Keratinocyte (primary cell): ENCODE measurements at regions not wholly inside any gene's neighbourhood (a gene's known extent, or its start where the extent isn't known, plus 50 kb on each side); places are given as distances from the start of the nearest gene placed in this dataset.
"Not testable (repeated sequence)": the region's sequence is repeated elsewhere in the genome, so short reads cannot be mapped to it uniquely, and the experiment has no call there.

Experiments used
- DNase-seq: peaks from one replicate; pipeline ENCODE4 v3.0.0-alpha.2; 2011; ENCODE audit warnings: low read depth, missing footprints, low spot score
- FAIRE-seq: peaks from 2 replicates; lab custom pipeline; 2011; peaks lifted over from hg19 to GRCh38; lab: Jason Lieb, UNC
- H2AFZ ChIP-seq: 2 replicates; pipeline ENCODE4 v1.6.0; 2012; ENCODE audit warnings: low read length, control low read depth, inconsistent platforms; ENCODE audit not compliant: control insufficient read depth
- H3K27ac ChIP-seq: 2 replicates; pipeline ENCODE4 v1.5.1; 2011; ENCODE audit warnings: low read length; ENCODE audit not compliant: control insufficient read depth, insufficient read depth
- H3K27me3 ChIP-seq: 3 replicates; pipeline ENCODE4 v1.6.0; 2011; ENCODE audit warnings: low read length; ENCODE audit not compliant: control insufficient read depth, insufficient read depth; ENCODE audit errors: extremely low read depth
- H3K36me3 ChIP-seq, 2 experiments: 2 replicates in 1 of 2; 3 replicates in 1 of 2; pipeline ENCODE4 v1.5.1; 2011; ENCODE audit warnings: low read length in 2 of 2, mild to moderate bottlenecking in 1 of 2; ENCODE audit not compliant: control insufficient read depth in 2 of 2, insufficient read depth in 2 of 2; ENCODE audit errors: extremely low read depth in 1 of 2
- H3K4me1 ChIP-seq: 3 replicates; pipeline ENCODE4 v1.5.1; 2011; ENCODE audit warnings: low read length; ENCODE audit not compliant: control insufficient read depth, insufficient read depth; ENCODE audit errors: extremely low read depth
- H3K4me2 ChIP-seq: 3 replicates; pipeline ENCODE4 v1.6.0; 2011; ENCODE audit warnings: low read depth, low read length; ENCODE audit not compliant: control insufficient read depth, insufficient read depth; ENCODE audit errors: extremely low read depth
- H3K4me3 ChIP-seq, 3 experiments: fragments of 200-600 bp in 1 of 3; sonication (generic) in 1 of 3; 2 replicates in 2 of 3; 3 replicates in 1 of 3; pipeline ENCODE4 v1.5.1; 2011 to 2016; ENCODE audit warnings: low read length in 3 of 3, mild to moderate bottlenecking in 3 of 3, control low read depth in 2 of 3, inconsistent platforms in 1 of 3, low read depth in 1 of 3, mixed read lengths in 1 of 3, mixed run types in 1 of 3, moderate library complexity in 1 of 3; ENCODE audit not compliant: control insufficient read depth in 2 of 3, insufficient read depth in 2 of 3; ENCODE audit errors: extremely low read depth in 1 of 3
- H3K79me2 ChIP-seq: 2 replicates; pipeline ENCODE4 v1.6.0; 2012; ENCODE audit warnings: low read length; ENCODE audit not compliant: control insufficient read depth, insufficient read depth
- H3K9ac ChIP-seq: 3 replicates; pipeline ENCODE4 v1.6.0; 2011; ENCODE audit warnings: low read length; ENCODE audit not compliant: control insufficient read depth, insufficient read depth; ENCODE audit errors: extremely low read depth
- H3K9me1 ChIP-seq: 3 replicates; pipeline ENCODE4 v1.6.0; 2011; ENCODE audit warnings: low read length; ENCODE audit not compliant: control insufficient read depth, insufficient read depth; ENCODE audit errors: extremely low read depth
- H3K9me3 ChIP-seq: 2 replicates; pipeline ENCODE4 v1.5.1; 2012; ENCODE audit warnings: low read depth, low read length; ENCODE audit not compliant: control insufficient read depth
- H4K20me1 ChIP-seq: 3 replicates; pipeline ENCODE4 v1.6.0; 2011; ENCODE audit warnings: low read length; ENCODE audit not compliant: control insufficient read depth, insufficient read depth; ENCODE audit errors: extremely low read depth
- EZH2 ChIP-seq: IDR thresholded peaks from one replicate; pipeline ENCODE4 v1.6.1; 2012; ENCODE audit warnings: inconsistent platforms, mild to moderate bottlenecking, low read length, moderate library complexity
- dilution Hi-C: fragments of 300-500 bp; cut with MboI; formaldehyde crosslinking; loops from one replicate; pipeline ENCODE4 v1.7.0; 2020; ENCODE audit warnings: low sequenced_read_pairs; ENCODE audit not compliant: extremely low pct_ligation_motif_present
- TF ChIP-seq, protein P1 (sequence below), 3 experiments: IDR thresholded peaks in 1 of 3; conservative IDR thresholded peaks in 1 of 3; optimal IDR thresholded peaks in 1 of 3; 2 replicates in 2 of 3; 3 replicates in 1 of 3; pipeline versions ENCODE3 to v1.5.1; 2011; ENCODE audit warnings: low read length in 3 of 3, mild to moderate bottlenecking in 3 of 3, moderate library complexity in 2 of 3, control low read depth in 1 of 3, inconsistent platforms in 1 of 3; ENCODE audit not compliant: insufficient read depth in 2 of 3; ENCODE audit errors: extremely low read depth in 1 of 3

DNA sequence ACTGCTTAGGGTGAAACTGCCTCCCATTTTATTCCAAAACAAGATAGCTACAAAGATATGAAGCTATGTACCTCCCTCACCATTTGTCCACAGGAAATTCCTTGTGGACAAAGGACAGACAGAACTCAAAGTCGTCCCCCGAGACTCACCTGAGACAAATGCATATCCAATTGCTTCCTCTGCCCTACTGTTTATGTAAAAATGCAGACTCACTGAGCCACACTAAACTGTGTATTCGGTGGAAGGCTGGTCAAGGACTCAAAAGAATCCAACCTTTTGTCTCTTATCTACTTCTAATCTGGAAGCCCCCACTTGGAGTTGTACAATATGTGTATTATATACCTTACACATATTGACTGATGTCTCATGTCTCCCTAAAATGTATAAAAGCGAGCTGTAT, 288.0 kb upstream of the ERCC4 start:
- no peak for FAIRE-seq

DNA sequence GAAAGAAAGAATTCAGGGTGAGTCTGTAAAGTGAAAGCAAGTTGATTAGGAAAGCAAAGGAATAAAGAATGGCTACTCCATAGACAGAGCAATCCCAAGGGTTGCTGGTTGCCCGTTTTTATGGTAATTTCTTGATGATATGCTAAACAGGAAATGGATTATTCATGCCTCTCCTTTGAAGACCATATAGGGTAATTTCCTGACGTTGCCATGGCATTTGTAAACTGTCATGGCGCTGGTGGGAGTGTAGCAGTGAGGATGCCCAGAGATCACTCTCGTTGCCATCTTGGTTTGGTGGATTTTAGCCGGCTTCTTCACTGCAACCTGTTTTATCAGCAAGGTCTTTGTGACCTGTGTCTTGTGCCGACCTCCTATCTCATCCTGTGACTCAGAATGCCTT, 287.4 kb upstream of the ERCC4 start:
- dilution Hi-C loops, H3K27ac ChIP-seq, H3K9ac ChIP-seq, H3K36me3 ChIP-seq, H2AFZ ChIP-seq, H3K9me3 ChIP-seq, H3K4me2 ChIP-seq, FAIRE-seq, H4K20me1 ChIP-seq, H3K9me1 ChIP-seq, H3K27me3 ChIP-seq, DNase-seq, H3K79me2 ChIP-seq, H3K4me1 ChIP-seq, H3K4me3 ChIP-seq: not testable (repeated sequence)

More for the DNA sequence above, 288.0 kb upstream of the ERCC4 start:
- Histone ChIP-seq H3K9me3 (peaks cover 2% of the 10 kb centered on the region), H3K4me3 (no peak overlapping the region), H3K79me2 (no peaks in the 10 kb centered on the region), H3K4me2 (no peak overlapping the region), H4K20me1 (no peaks in the 10 kb centered on the region), H3K36me3 (no peaks in the 10 kb centered on the region), H3K27me3 (no peaks in the 10 kb centered on the region), H3K27ac (no peak overlapping the region), H2AFZ (no peak overlapping the region), H3K4me1 (no peaks in the 10 kb centered on the region), H3K9me1 (no peaks in the 10 kb centered on the region), H3K9ac (no peak overlapping the region)
- TF ChIP-seq, protein P1, sequence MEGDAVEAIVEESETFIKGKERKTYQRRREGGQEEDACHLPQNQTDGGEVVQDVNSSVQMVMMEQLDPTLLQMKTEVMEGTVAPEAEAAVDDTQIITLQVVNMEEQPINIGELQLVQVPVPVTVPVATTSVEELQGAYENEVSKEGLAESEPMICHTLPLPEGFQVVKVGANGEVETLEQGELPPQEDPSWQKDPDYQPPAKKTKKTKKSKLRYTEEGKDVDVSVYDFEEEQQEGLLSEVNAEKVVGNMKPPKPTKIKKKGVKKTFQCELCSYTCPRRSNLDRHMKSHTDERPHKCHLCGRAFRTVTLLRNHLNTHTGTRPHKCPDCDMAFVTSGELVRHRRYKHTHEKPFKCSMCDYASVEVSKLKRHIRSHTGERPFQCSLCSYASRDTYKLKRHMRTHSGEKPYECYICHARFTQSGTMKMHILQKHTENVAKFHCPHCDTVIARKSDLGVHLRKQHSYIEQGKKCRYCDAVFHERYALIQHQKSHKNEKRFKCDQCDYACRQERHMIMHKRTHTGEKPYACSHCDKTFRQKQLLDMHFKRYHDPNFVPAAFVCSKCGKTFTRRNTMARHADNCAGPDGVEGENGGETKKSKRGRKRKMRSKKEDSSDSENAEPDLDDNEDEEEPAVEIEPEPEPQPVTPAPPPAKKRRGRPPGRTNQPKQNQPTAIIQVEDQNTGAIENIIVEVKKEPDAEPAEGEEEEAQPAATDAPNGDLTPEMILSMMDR (optimal IDR thresholded peaks at IDR 0.05 in 1 of 3, IDR thresholded peaks at IDR 0.05 in 1 of 3, conservative IDR thresholded peaks at IDR 0.05 in 1 of 3; ENCODE audit: extremely low read depth in 1 of 3, insufficient read depth in 2 of 3, low read length in 3 of 3), result no peak
- no peak for TF ChIP-seq EZH2
- no peak for DNase-seq
- dilution Hi-C loops, result no loop called here

DNA sequence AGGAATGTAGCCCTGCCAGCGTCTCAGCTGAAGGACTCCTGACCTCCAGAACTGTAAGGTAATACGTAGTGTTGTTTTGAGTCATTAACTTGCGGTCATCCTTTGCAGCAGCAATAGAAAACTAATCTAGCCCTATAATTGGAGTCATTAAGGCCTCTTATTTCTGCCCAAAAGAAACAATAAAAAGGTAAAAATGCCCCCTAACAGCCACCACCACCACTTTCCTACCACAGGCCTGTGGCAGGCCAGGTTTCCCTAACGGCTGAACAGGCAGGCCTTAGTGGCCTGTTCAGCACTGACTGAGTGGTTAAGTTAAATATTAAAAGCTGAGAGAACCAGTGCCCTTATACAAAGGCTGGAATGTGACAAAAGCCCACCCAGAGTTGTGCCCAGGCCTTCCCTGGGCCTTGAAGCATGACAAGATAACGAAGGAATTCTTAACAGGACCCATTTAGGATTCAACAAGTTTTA, 286.5 kb upstream of the ERCC4 start:
- no peak overlapping the region for H3K9ac ChIP-seq
- no peaks in the 10 kb centered on the region for H3K36me3 ChIP-seq
- no peaks in the 10 kb centered on the region for H3K4me1 ChIP-seq
- H3K4me3 ChIP-seq, result no peak overlapping the region
- TF ChIP-seq EZH2, result no peak
- TF ChIP-seq, protein P1 (optimal IDR thresholded peaks at IDR 0.05 in 1 of 3, IDR thresholded peaks at IDR 0.05 in 1 of 3, conservative IDR thresholded peaks at IDR 0.05 in 1 of 3; ENCODE audit: extremely low read depth in 1 of 3, insufficient read depth in 2 of 3, low read length in 3 of 3), result no peak
- no peaks in the 10 kb centered on the region for H3K79me2 ChIP-seq
- H3K27ac ChIP-seq, result no peak overlapping the region
- dilution Hi-C loops, result no loop called here
- peaks cover 2% of the 10 kb centered on the region for H3K9me3 ChIP-seq
- FAIRE-seq, result no peak
- H2AFZ ChIP-seq, result no peak overlapping the region
- H4K20me1 ChIP-seq, result no peaks in the 10 kb centered on the region
- no peak overlapping the region for H3K4me2 ChIP-seq
- no peaks in the 10 kb centered on the region for H3K27me3 ChIP-seq
- no peaks in the 10 kb centered on the region for H3K9me1 ChIP-seq
- no peak for DNase-seq
